ENCODE measurements at regions not wholly inside any gene's neighbourhood (a gene's known extent, or its start where the extent isn't known, plus 50 kb on each side); places are given as distances from the start of the nearest gene placed in this dataset.

DNA sequence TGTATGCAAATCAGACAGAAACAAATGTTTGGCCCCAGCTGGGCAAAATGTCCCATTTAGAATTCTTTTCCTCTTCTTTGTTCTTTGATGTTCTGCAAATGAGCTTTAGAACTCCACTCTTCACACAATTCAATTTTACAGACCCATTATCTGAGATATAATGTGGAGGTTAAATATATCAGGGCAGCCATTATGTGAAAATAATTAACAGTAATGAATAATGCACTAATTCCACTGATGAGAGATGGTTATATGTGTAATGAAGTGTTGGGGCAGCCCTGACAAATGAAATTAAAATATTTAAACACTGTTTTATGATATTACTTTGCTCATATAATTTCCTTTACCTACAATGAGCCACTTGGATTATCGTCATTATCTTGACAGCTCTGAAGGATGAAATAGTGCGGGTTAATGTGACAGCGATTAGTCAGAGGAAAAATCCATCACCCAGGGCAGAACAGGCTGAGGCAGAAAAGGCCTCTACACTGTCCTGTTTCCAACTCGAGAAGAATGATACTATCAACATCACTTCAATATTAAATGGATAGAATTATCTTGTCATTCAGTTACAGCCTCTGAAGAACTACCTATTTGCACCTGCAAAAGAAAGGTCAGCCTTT, 321.1 kb downstream of the RBM26 start:
- DNase-seq (ENCODE audit: low spot score) = no peak

- no peak for DNase-seq (ENCODE audit: low spot score)
Measured at GRCh38 chr13:79081942-79082341, 324.1 kb downstream of the RBM26 start.

- DNase-seq (ENCODE audit: low spot score) = no peak
Measured at GRCh38 chr13:79079351-79079839, 326.7 kb downstream of the RBM26 start.

- no peak for DNase-seq (ENCODE audit: low spot score)
Measured at GRCh38 chr13:79075703-79076102, 330.4 kb downstream of the RBM26 start.

GRCh38 chr13:79070343-79070974, 335.6 kb downstream of the RBM26 start:
- no peak for DNase-seq (ENCODE audit: low spot score)

- no peak for DNase-seq (ENCODE audit: low spot score)
Measured at GRCh38 chr13:79062291-79062690, 343.8 kb downstream of the RBM26 start.

- no peak for DNase-seq (ENCODE audit: low spot score)
Measured at GRCh38 chr13:79060216-79060615, 345.8 kb downstream of the RBM26 start.

- no peak for DNase-seq (ENCODE audit: low spot score)
Measured at GRCh38 chr13:79056706-79057105, 349.3 kb downstream of the RBM26 start.

GRCh38 chr13:79051472-79051871, 354.6 kb downstream of the RBM26 start:
- no peak for DNase-seq (ENCODE audit: low spot score)

GRCh38 chr13:79044415-79044814, 361.6 kb downstream of the RBM26 start:
- DNase-seq (ENCODE audit: low spot score) = no peak

DNA sequence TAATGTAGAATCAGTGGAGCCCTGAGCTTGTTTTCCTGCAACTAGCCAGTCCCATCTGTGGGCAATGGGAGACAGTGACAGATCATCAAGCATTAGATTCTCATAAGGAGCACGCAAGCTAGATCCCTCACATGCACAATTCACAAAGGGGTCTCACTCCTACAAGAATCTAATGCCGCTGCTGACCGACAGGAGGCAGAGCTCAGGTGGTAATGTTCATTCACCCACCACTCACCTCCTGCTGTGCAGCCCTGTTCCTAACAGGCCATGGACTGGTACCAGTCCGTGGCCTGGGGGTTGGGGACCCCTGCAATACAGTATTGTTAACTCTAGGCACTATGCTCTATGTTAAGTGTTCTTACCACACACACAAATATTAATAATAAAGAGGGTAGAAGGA, 362.8 kb downstream of the RBM26 start:
- no peak for DNase-seq (ENCODE audit: low spot score)

DNA sequence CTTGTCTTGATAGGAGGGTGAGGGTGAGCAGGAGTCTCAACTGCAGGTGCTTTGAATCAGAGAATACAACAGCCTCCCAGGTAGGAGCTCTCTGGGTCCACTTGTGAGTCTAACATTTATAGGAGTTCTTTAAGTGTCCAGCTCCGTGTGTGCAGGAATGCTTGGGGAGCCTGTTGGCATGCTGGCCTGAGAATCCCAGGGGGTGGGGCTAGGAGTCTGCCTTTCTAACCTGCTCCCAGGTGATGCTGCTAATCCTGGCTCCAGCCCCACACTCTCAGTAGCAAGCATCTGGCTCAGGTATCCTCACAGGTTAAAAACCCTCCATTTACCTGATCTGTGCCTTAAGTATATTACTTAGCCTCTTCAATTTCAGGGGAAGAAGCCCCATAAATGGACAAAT, 368.9 kb downstream of the RBM26 start:
- DNase-seq (ENCODE audit: low spot score) = no peak

- no peak for DNase-seq (ENCODE audit: low spot score)
Measured at GRCh38 chr13:79034341-79034740, 371.7 kb downstream of the RBM26 start.

- DNase-seq (ENCODE audit: low spot score) = no peak
Measured at GRCh38 chr13:79030513-79030912, 371.6 kb upstream of the OBI1 start.

GRCh38 chr13:79018166-79018565, 359.2 kb upstream of the OBI1 start:
- DNase-seq (ENCODE audit: low spot score) = no peak

DNA sequence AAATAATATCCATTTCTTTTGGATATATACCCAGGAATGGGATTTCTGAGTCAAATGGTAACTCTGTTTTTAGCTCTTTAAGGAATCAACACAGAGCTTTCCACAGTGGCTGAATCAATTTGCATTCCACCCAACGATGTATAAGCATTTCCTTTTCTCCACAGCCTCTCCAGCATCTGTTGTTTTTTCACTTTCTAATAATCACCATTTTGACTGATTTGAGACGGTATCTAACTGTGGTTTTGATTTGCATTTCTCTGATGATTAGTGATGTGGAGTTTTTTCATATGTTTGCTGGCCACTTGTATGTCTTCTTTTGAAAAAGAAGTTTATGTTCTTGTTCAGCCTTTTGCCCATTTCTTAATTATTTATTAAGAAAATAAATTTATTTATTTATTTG, 352.2 kb upstream of the OBI1 start:
- DNase-seq (ENCODE audit: low spot score) = no peak

DNA sequence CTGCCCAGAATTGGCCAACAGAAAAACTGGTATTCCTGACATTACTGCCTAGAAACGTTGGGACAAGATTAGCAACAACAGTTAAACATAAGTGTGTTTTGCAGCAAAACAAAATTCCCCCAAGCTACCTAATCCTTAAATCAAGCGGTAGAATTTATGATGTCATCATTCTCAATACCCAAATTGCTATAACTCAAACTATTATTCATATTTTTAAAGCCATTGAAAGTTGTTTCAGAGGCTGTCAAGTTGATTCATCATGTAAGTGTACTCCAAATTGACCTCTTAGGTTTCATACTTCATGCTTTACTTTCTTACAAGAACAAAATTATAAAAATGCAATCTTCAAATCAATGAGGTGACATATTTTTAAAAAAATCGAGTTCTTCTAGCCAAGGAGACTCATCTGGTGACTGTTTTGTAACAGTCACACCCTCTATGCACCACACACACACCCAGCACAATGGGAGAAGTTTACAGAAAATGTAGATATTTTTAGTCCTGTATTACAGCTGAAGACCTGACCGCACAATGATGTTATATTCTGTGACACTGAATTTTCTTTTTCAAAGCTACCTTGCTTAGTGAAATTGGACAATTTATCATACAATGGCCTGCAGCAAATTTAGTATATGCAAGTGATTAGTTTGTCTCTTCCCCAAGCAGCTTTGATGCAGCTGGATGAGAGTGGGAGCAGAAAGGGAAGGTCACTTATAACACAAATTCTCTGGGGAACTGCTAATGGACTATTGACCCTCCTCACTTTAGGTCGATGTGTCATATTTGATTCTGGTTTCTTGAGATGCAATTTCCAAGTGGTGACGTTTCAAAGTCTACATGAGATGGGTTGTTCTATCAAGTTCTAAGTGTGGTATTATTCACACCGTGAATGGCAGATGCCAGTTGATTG, 345.3 kb upstream of the OBI1 start:
- no peak for DNase-seq (ENCODE audit: low spot score)

DNA sequence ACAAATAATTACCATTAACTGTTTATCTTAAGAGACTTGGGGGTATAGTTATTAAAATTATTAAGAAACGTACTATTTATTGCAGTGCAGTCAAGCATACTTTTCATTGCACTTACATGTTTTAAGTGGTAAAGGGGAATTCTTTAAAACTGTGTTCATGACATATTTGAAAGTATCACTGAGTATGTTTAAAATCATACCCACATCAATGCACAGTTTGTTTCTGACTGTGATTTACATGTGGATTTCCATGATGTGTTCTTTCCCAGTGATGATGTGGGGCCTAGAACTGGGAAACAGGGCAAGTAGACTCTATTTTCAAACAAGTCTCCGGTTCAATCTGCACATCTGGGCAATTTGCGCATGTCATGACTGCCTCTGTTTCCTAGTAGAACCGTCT, 340.5 kb upstream of the OBI1 start:
- DNase-seq (ENCODE audit: low spot score) = no peak

DNA sequence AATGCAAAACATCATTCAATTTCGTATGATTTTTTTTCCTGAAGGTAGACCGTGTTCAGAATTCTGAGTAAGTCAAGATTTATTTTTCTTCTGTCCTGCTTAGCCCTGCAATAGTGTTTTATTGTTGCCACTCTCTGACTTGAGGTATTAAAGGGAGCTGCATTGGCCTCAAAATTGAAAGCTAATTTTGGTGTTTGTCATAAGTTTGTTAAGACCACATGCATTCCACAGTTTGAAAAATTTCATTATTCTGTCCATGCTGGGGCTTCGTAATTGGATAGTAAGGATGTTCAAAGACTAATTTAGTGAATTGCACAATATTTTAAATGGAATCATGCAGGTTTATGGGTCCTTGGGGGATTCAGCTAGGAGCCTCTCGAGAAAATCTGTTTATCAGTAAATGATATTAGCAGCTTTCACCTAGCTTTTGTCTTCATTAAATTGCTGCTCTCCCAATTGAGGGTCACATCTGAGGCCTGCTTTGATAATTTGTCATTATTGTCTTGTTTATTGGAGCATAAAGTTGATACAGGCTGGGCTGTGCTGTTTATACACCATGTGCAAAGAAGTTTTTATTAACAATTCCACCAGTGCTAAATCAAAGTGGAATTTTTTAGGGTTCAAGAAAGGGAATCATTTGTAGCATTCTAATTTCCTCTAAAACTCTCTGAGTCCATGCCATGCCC, 339.8 kb upstream of the OBI1 start:
- DNase-seq (ENCODE audit: low spot score) = no peak

DNA sequence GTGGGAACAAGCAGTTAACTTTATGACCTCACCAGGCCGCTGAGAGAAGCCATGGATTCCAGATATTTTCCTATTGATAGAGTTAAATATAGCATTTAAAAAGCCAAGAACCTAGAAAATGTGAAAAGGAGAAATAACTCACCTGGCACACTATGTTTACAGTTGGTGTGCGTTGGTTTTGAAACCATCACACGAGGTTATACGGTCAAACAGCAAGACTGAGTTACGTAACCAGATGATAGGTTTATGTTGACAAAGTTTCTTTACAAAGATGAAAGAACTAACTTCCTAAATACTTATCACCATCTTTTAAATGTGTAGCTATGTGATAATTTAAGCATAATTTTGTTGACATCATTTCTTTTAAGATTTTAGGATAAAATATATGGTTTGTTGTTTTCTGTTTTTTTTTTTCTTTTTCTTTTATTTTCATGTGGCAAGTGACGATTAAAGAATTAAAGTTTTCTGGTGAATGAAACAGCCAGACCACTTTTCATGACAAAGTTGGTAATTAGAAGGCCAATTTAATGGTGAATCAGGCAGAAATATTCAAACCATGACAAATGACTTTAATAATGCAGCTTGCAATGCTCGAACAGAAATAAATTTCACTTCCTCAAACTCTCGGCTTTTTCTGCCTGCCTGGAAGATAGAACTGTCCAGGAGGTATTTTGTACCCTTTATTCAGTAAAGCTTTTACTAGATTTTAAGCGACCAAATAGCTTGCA, 339.1 kb upstream of the OBI1 start:
- no peak for DNase-seq (ENCODE audit: low spot score)

GRCh38 chr13:78993792-78994191, 334.8 kb upstream of the OBI1 start:
- no peak for DNase-seq (ENCODE audit: low spot score)

DNA sequence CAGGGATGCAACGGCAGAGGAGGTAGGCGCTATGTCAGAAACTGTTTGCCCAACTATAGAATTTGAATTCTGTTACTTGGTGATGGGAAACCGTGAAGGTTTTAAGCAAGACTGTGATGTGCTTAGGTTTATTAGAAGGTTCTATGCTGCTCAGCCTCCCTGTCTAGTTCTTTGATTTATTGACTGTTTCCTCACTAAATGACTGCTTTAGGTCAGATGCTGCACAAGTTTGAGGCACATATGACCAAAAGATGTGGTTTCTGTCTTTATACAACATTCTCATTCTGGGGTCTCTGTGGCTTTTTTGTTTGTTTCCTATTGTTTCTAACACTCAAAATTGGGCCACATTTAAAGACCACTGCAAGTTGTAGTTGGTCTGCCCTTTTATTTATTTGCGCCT, 323.0 kb upstream of the OBI1 start:
- no peak for DNase-seq (ENCODE audit: low spot score)
